HG02588 (cell line): ENCODE measurements at regions not wholly inside any gene's neighbourhood (a gene's known extent, or its start where the extent isn't known, plus 50 kb on each side); places are given as distances from the start of the nearest gene placed in this dataset.
"Not testable (repeated sequence)": the region's sequence is repeated elsewhere in the genome, so short reads cannot be mapped to it uniquely, and the experiment has no call there.

Experiments
- ATAC-seq: cut with Tn5 transposase; IDR thresholded peaks from one replicate; pipeline ENCODE4 v1.9.1; 2021; ENCODE audit warnings: mild to moderate bottlenecking, moderate library complexity; ENCODE audit not compliant: unreplicated experiment

DNA sequence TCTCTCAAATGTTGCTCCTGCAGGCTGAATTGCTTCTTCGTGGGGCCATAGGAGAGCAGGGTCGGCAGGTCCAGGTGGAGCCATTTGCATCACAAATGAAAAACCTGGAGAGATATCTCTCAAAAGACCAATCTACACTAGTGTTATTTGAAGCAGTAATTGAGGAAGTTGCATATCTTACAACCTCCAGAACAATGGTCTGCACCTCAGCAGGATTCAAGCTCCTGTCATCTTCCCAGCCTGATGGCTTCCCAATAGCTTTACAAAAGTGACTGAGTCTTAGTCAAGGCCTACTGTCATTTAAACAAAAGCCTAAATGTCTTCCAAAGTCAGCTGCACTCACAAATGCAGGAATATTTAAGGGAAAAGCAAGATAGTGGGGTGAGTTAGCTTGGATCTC lies 1584.5 kb downstream of the NLGN4Y start:
- no peak for ATAC-seq

DNA sequence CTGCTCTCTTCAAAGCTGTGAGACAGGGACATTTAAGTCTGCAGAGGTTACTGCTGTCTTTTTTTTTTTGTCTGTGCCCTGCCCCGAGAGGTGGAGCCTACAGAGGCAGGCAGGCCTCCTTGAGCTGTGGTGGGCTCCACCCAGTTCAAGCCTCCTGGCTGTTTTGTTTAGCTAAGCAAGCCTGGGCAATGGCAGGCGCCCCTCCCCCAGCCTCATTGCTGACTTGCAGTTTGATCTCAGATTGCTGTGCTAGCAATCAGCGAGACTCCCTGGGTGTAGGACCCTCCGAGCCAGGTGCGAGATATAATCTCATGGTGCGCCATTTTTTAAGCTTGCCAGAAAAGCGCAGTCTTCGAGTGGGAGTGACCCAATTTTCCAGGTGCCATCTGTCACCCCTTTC lies 1595.8 kb downstream of the NLGN4Y start:
- ATAC-seq, result not testable (repeated sequence)

DNA sequence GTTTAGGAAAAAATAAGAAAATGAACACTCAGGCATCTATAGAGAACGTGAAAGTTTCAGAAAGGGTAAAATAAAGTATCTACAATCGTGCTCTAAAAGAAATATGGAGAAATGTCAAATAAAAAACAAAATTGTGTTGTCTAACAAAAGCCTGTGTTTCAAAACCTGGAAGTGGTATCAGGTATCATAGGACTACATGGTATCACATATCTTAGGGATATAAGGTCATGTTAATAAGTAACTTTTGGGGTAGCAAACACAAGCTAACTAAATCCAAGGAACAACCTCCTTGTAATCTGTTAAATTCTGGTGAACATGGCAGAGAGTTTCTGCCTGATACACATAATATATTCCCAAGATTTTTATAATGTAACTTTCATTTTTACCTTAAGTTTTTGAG lies 1597.7 kb downstream of the NLGN4Y start:
- no peak for ATAC-seq

DNA sequence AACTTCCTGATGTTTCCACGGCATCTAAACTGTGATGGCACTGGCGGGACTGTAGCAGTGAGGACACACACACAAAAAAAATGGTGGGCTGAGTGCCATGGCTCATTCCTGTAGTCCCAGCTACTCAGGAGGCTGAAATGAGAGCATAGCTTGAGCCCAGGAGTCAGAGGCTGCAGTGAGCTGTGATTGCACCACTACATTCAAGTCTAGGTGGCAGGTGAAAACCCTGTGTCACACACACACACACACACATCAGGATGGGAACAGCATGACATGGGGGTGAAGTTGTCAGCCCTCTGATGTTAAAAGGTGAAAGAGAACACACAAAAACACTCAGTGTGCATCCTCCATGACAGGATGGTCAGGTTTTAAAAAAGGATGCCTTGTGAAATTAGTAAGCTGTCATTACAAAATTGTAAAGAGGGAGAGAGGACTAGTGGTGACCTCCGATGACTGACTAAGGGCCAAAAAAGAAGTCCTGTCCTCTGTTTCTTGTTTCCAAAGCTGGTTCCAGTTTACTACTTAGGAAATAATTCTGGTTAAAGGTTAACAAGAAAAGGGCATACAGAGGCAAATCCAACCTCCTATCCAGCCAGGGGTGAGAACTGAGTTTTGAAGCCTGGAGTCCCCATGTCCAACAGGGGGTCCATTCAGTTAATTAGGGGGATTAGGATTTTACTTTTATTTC lies 1600.4 kb downstream of the NLGN4Y start:
- ATAC-seq, result no peak

DNA sequence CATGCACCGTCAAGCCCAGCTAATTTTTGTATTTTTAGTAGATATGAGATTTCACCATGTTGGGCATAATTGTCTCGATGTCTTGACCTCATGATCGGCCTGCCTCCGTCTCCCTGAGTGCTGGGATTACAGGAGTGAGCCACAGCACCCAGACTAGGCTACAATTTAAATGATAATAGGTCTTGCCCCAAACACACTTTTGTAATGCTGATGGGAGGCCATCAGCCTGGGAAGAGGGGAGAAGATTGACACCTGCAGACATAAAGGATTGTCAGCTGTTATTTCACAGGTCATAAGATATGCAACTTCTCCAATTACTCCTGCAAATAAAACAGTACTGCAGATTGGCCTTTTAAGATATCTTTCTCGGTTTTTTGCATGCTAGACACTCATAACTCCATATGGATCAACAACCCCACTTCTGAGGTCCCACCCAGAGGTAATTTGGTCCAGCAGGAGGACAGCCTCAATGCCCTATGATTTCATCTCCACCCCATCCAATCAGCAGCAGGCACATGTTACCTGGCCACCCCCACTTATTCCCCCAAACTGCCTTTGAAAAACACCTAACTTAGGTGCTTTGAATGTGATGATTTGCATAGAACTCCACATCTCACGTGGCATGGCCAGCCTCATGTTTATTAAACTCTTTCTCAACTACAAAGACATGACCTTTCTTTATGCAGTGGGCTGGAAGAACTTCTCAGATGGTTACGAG lies 1612.4 kb downstream of the NLGN4Y start:
- no peak for ATAC-seq

DNA sequence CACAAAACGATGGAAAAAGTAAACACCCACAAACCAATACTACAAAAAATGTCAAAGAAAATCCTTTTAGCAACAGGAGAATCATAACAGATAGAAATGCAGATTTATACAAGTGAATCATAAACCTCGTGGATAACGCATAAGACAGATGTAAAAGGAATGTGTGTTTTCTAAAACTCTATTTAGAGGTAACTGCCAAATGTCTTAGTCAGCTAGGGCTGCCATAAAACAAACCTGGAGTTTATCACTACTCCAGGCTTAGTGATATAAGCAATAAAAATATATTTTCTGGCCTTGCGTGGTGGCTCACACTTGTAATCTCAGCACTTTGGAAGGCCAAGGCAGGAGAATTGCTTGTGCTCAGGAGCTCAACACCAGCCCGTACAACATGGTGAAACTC lies 1633.5 kb downstream of the NLGN4Y start:
- ATAC-seq, result no peak

DNA sequence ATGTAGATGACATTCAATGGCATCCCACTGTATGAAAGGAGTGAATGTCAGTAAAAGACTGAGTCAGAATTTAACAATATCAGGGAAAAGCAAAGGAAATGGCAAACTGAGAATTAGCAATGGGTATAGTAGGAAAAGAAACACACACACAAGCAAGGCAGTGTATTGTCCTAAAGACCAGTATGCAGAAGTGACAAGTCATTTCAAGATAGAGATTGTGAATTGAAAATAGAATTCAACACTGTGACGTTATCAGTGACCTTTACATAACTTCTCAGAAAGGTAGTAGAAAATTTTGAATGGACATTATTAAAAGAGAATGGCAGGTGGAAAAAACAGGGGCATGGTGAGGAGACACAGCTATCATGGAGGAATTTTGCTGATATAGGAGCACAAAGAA lies 1651.4 kb downstream of the NLGN4Y start:
- peak; percentile 83 for ATAC-seq

DNA sequence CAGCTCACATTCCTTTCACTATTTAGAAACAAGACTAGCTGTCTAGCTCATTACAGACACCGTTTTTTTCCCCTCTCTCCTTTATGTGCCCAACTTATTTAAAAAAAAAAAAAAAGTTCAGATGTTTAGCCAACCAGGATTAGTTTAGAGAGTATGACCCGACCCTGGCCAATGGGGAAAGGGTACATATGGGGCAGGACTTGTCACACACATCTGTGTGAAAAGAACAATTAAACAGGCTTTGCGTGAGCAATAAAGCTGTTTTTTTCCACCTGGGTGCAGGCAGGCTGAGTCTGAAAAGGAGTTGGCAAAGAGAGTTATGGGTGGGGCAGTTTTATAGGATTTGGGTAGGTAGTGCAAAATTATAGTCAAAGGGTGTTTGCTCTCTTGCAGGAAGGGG lies 1674.5 kb downstream of the CDY2B start:
- ATAC-seq, result not testable (repeated sequence)

DNA sequence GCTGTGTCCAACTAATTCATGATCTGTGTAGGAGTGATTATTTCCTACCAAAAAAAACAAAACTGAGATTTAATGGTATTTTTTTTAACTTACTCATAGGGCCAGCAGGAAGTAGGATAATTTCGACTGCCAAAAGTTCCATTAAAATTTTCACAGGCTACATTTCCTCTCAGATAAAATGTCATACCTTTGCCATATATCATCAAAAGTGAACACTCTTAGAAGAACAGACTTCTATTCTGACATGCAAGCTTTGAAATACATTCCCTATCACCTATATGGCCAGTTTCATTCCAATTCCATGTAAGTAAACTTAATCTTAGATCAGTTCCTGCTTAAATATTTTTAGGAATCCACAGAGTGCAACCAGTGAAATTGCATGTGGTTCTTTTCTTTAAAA lies 1636.7 kb downstream of the CDY2B start:
- ATAC-seq, result not testable (repeated sequence)

DNA sequence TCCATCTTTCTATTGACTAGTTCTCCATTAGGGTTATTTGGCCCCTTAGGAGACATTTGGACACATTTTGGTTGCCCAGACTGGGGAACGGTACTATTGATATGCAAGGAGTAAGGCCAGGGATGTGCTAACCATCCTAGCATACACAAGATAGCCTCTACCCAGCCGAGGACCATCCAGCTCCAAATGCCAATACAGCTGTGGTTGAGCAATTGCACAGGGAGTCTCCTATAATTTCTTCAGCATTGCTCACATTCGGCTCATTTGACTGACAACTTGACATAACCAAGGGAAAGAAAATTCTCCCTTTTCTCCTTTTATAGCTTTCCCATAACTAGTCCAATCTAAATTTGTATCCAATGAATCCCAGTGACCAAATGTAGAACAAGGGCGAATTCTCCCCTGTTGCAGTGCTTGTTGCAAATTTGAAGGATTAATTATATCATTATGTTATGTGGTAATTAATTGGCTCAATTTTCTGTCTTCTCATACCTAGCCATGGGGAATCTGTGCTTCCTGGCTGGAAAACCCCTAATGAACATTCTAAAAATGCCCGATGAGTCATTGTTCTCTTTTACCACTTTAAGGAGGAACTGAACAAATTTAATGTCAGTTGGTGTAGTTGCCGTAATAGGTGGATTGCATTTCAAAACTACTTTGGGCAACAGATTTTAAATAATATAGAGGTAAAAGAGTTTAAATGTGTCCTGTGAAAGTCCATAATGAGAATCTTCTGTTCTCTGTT lies 1625.3 kb downstream of the CDY2B start:
- ATAC-seq, result not testable (repeated sequence)

DNA sequence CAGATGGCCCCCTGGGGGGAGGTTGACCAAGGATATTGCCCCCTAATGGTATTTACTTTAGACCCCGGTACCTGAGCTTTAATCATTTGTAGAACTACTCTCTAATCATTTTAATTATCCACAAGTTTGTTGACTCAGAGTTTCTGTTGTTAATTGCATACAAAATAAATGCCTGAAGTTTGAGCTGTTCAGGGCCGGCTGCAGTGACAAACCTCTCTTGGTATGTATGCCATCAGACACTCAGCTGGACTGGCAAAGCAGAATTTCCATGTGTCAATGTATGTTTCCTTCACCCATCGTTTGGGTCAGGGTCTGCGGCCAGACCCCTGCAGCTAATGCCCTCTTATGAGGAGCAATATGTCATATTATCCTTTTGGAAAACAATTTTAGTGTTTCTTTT lies 1624.2 kb downstream of the CDY2B start:
- ATAC-seq, result not testable (repeated sequence)
